Right lobe of liver (tissue), 4 donors: ENCODE measurements at regions not wholly inside any gene's neighbourhood (a gene's known extent, or its start where the extent isn't known, plus 50 kb on each side); places are given as distances from the start of the nearest gene placed in this dataset.

Source experiments
- POLR2A ChIP-seq: fragments of 450-650 bp; IDR thresholded peaks from one replicate; pipeline ENCODE4 v1.6.1; 2017; ENCODE audit warnings: antibody characterized with exemption, mild to moderate bottlenecking
- TF ChIP-seq, protein P1 (sequence below), 4 donors: fragments of 200-600 bp in 3 of 4; fragments of 450-650 bp in 1 of 4; IDR thresholded peaks; one replicate each; pipeline versions ENCODE4 v1.5.1 to v1.8.0; 2016 to 2022; ENCODE audit warnings: antibody characterized with exemption in 4 of 4, mild to moderate bottlenecking in 2 of 4
- donor health status: DM: no; HTN: no; CAD: no.
- donor health status: DM: no; HTN: no; CAD: no.
- donor health status: DM: no; HTN: yes; CAD: no.

- TF ChIP-seq POLR2A, result no peak
- TF ChIP-seq, protein P1, sequence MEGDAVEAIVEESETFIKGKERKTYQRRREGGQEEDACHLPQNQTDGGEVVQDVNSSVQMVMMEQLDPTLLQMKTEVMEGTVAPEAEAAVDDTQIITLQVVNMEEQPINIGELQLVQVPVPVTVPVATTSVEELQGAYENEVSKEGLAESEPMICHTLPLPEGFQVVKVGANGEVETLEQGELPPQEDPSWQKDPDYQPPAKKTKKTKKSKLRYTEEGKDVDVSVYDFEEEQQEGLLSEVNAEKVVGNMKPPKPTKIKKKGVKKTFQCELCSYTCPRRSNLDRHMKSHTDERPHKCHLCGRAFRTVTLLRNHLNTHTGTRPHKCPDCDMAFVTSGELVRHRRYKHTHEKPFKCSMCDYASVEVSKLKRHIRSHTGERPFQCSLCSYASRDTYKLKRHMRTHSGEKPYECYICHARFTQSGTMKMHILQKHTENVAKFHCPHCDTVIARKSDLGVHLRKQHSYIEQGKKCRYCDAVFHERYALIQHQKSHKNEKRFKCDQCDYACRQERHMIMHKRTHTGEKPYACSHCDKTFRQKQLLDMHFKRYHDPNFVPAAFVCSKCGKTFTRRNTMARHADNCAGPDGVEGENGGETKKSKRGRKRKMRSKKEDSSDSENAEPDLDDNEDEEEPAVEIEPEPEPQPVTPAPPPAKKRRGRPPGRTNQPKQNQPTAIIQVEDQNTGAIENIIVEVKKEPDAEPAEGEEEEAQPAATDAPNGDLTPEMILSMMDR (IDR thresholded peaks at IDR 0.05), result no peak
Measured at GRCh38 chr15:48058371-48058770, 62.4 kb upstream of the SLC24A5 start.
